Astrocyte (in vitro differentiated cells and primary cell): ENCODE measurements at regions not wholly inside any gene's neighbourhood (a gene's known extent, or its start where the extent isn't known, plus 50 kb on each side); places are given as distances from the start of the nearest gene placed in this dataset.
"Not testable (repeated sequence)": the region's sequence is repeated elsewhere in the genome, so short reads cannot be mapped to it uniquely, and the experiment has no call there.

Experiments
- DNase-seq: peaks from one replicate; pipeline ENCODE4 v3.0.0-alpha.2; 2010; ENCODE audit warnings: low read depth
- FAIRE-seq: peaks from 2 replicates; lab custom pipeline; 2011; peaks lifted over from hg19 to GRCh38; lab: Jason Lieb, UNC
- H2AFZ ChIP-seq: 2 replicates; pipeline ENCODE4 v1.6.0; 2012; ENCODE audit warnings: low read depth, low read length, inconsistent platforms
- H3K27ac ChIP-seq: 2 replicates; pipeline ENCODE4 v1.5.1; 2011; ENCODE audit warnings: low read depth, low read length, inconsistent platforms
- H3K27me3 ChIP-seq: 2 replicates; pipeline ENCODE4 v1.6.0; 2011; ENCODE audit warnings: low read length, inconsistent platforms; ENCODE audit not compliant: insufficient read depth
- H3K36me3 ChIP-seq: 2 replicates; pipeline ENCODE4 v1.5.1; 2011; ENCODE audit warnings: low read length, inconsistent platforms; ENCODE audit not compliant: insufficient read depth
- H3K4me1 ChIP-seq: 2 replicates; pipeline ENCODE4 v1.5.1; 2011; ENCODE audit warnings: low read length, inconsistent platforms; ENCODE audit not compliant: insufficient read depth
- H3K4me2 ChIP-seq: 2 replicates; pipeline ENCODE4 v1.6.0; 2012; ENCODE audit warnings: low read length, inconsistent platforms
- H3K4me3 ChIP-seq: 2 replicates; pipeline ENCODE4 v1.5.1; 2011; ENCODE audit warnings: low read depth, mild to moderate bottlenecking, low read length, inconsistent platforms; ENCODE audit not compliant: insufficient read depth
- H3K79me2 ChIP-seq: 2 replicates; pipeline ENCODE4 v1.6.0; 2012; ENCODE audit warnings: mild to moderate bottlenecking, low read length, inconsistent platforms; ENCODE audit not compliant: insufficient read depth
- H3K9ac ChIP-seq: 2 replicates; pipeline ENCODE4 v1.6.0; 2012; ENCODE audit warnings: mild to moderate bottlenecking, low read length, inconsistent platforms
- H3K9me3 ChIP-seq: 2 replicates; pipeline ENCODE4 v1.5.1; 2012; ENCODE audit warnings: low read depth, mild to moderate bottlenecking, low read length, inconsistent platforms; ENCODE audit not compliant: insufficient read depth
- H4K20me1 ChIP-seq: 2 replicates; pipeline ENCODE4 v1.6.0; 2012; ENCODE audit warnings: low read length, inconsistent platforms; ENCODE audit not compliant: insufficient read depth
- H3K27ac Mint-ChIP-seq: one replicate; pipeline ENCODE4 v1.8.0; 2021; ENCODE audit warnings: mild to moderate bottlenecking, mixed read lengths; ENCODE audit not compliant: unreplicated experiment
- H3K27me3 Mint-ChIP-seq: one replicate; pipeline ENCODE4 v1.8.0; 2021; ENCODE audit warnings: low read depth, mixed read lengths; ENCODE audit not compliant: unreplicated experiment
- H3K36me3 Mint-ChIP-seq: one replicate; pipeline ENCODE4 v1.8.0; 2021; ENCODE audit warnings: low read depth, mixed read lengths; ENCODE audit not compliant: unreplicated experiment
- H3K4me1 Mint-ChIP-seq: one replicate; pipeline ENCODE4 v1.8.0; 2021; ENCODE audit warnings: low read depth, mixed read lengths; ENCODE audit not compliant: unreplicated experiment
- H3K4me3 Mint-ChIP-seq: one replicate; pipeline ENCODE4 v1.8.0; 2021; ENCODE audit warnings: mild to moderate bottlenecking, moderate library complexity, mixed read lengths; ENCODE audit not compliant: unreplicated experiment
- H3K9me3 Mint-ChIP-seq: one replicate; pipeline ENCODE4 v1.8.0; 2021; ENCODE audit warnings: mild to moderate bottlenecking, mixed read lengths; ENCODE audit not compliant: unreplicated experiment
- CTCF ChIP-seq: IDR thresholded peaks from 2 replicates; pipeline ENCODE4 v1.5.1; 2011; ENCODE audit warnings: low read depth, mild to moderate bottlenecking, inconsistent platforms, low read length, moderate library complexity; ENCODE audit not compliant: insufficient read depth
- EZH2 ChIP-seq: IDR thresholded peaks from 2 replicates; pipeline ENCODE4 v1.6.1; 2012; ENCODE audit warnings: mild to moderate bottlenecking, low read length, inconsistent platforms; ENCODE audit not compliant: insufficient read depth

GRCh38 chr2:59339121-59339836 lies 1098.2 kb upstream of the FANCL start:
- Histone ChIP-seq H3K4me1 (no peaks in the 10 kb centered on the region), H3K27me3 (no peaks in the 10 kb centered on the region), H3K36me3 (no peaks in the 10 kb centered on the region), H4K20me1 (no peaks in the 10 kb centered on the region), H3K79me2 (no peaks in the 10 kb centered on the region), H3K4me3 (no peak overlapping the region), H3K27ac (no peak overlapping the region), H3K9ac (no peak overlapping the region), H3K4me2 (no peak overlapping the region), H2AFZ (no peak overlapping the region), H3K9me3 (no peaks in the 10 kb centered on the region)
- FAIRE-seq (no peak), DNase-seq (no peak)
- TF ChIP-seq CTCF (no peak), EZH2 (no peak)
- H3K4me1 Mint-ChIP-seq: no peaks in the 10 kb centered on the region
- no peak overlapping the region for H3K4me3 Mint-ChIP-seq
- no peak overlapping the region for H3K27ac Mint-ChIP-seq
- no peaks in the 10 kb centered on the region for H3K9me3 Mint-ChIP-seq
- no peaks in the 10 kb centered on the region for H3K36me3 Mint-ChIP-seq
- H3K27me3 Mint-ChIP-seq: no peaks in the 10 kb centered on the region

- TF ChIP-seq CTCF (no peak), EZH2 (no peak)
- Histone ChIP-seq H3K4me3 (no peak overlapping the region), H3K79me2 (no peaks in the 10 kb centered on the region), H4K20me1 (no peaks in the 10 kb centered on the region), H3K36me3 (no peaks in the 10 kb centered on the region), H3K9me3 (peaks cover 2% of the 10 kb centered on the region), H3K27ac (no peak overlapping the region), H3K27me3 (no peaks in the 10 kb centered on the region), H3K4me2 (no peak overlapping the region), H2AFZ (no peak overlapping the region), H3K4me1 (no peaks in the 10 kb centered on the region), H3K9ac (no peak overlapping the region)
- no peak for DNase-seq
- no peak for FAIRE-seq
- no peak overlapping the region for H3K27ac Mint-ChIP-seq
- H3K9me3 Mint-ChIP-seq: peaks cover 3% of the 10 kb centered on the region
- no peak overlapping the region for H3K4me3 Mint-ChIP-seq
- H3K4me1 Mint-ChIP-seq: no peaks in the 10 kb centered on the region
- no peaks in the 10 kb centered on the region for H3K27me3 Mint-ChIP-seq
- H3K36me3 Mint-ChIP-seq: no peaks in the 10 kb centered on the region
Measured at GRCh38 chr2:59333007-59333406, 1091.9 kb upstream of the FANCL start.

- H3K4me3 Mint-ChIP-seq, H3K27me3 Mint-ChIP-seq, H3K27ac Mint-ChIP-seq: not testable (repeated sequence)
Measured at GRCh38 chr2:59326581-59327365, 1085.6 kb upstream of the FANCL start.

More at GRCh38 chr2:59326581-59327365, 1085.6 kb upstream of the FANCL start:
- not testable (repeated sequence) for H3K9me3 Mint-ChIP-seq, H4K20me1 ChIP-seq, H3K4me3 ChIP-seq, H3K4me2 ChIP-seq, H3K36me3 Mint-ChIP-seq, FAIRE-seq, H3K27me3 ChIP-seq, H3K9me3 ChIP-seq, H3K9ac ChIP-seq, H2AFZ ChIP-seq, H3K79me2 ChIP-seq, H3K4me1 ChIP-seq, H3K4me1 Mint-ChIP-seq, H3K27ac ChIP-seq, H3K36me3 ChIP-seq, DNase-seq
